PC-9 (cell line): ENCODE measurements at regions not wholly inside any gene's neighbourhood (a gene's known extent, or its start where the extent isn't known, plus 50 kb on each side); places are given as distances from the start of the nearest gene placed in this dataset.

Experiments used
- BruUV-seq: library from RNA; stranded (reverse); fragments of 400-500 nt; replicated peaks from 2 replicates; lab custom pipeline; 2021; lab: Mats Ljungman, UMichigan
- CTCF ChIA-PET: fragments of 300-600 bp; sonication (Branson Sonifier 250); formaldehyde crosslinking; loops from one replicate; lab custom pipeline; 2022; ENCODE audit warnings: antibody characterized with exemption; lab: Charles Lee
- POLR2A ChIA-PET: fragments of 300-600 bp; sonication (Branson Sonifier 250); formaldehyde crosslinking; loops from one replicate; lab custom pipeline; 2022; ENCODE audit warnings: antibody characterized with exemption; ENCODE audit not compliant: unreplicated experiment; lab: Charles Lee
- DNase-seq, 2 experiments: peaks; one replicate each; pipeline versions ENCODE4 v3.0.0 to v3.0.0-alpha.2; 2015 to 2022; ENCODE audit warnings: mixed read lengths in 1 of 2
- H2AFZ ChIP-seq: fragments of 200-600 bp; sonication (generic); 2 replicates; pipeline ENCODE4 v1.8.1; 2017; ENCODE audit warnings: antibody characterized with exemption
- H3F3A ChIP-seq: fragments of 200-600 bp; sonication (generic); 2 replicates; pipeline ENCODE4 v1.8.1; 2017; ENCODE audit warnings: antibody characterized with exemption, mild to moderate bottlenecking, low read depth; ENCODE audit not compliant: insufficient read depth
- H3K27ac ChIP-seq: fragments of 200-600 bp; sonication (generic); 2 replicates; pipeline ENCODE4 v1.6.1; 2016; ENCODE audit warnings: mixed run types
- H3K27me3 ChIP-seq: fragments of 200-600 bp; sonication (generic); 2 replicates; pipeline ENCODE4 v1.6.1; 2016; ENCODE audit warnings: low read depth, mixed run types; ENCODE audit not compliant: insufficient read depth
- H3K36me3 ChIP-seq: fragments of 200-600 bp; sonication (generic); 2 replicates; pipeline ENCODE4 v1.6.1; 2016; ENCODE audit warnings: low read depth, mixed run types
- H3K4me1 ChIP-seq: fragments of 200-600 bp; sonication (generic); replicated peaks from 2 replicates; pipeline ENCODE4 v1.6.1; 2016; ENCODE audit warnings: mixed run types; ENCODE audit not compliant: insufficient read depth
- H3K4me2 ChIP-seq: fragments of 200-600 bp; sonication (generic); 2 replicates; pipeline ENCODE4 v1.6.1; 2017; ENCODE audit warnings: mixed run types
- H3K4me3 ChIP-seq: fragments of 200-600 bp; sonication (generic); 2 replicates; pipeline ENCODE4 v1.6.1; 2016; ENCODE audit warnings: mixed run types
- H3K79me2 ChIP-seq: fragments of 200-600 bp; sonication (generic); 2 replicates; pipeline ENCODE4 v1.6.1; 2017; ENCODE audit warnings: low read depth, mixed run types
- H3K9me2 ChIP-seq: fragments of 200-600 bp; sonication (generic); 2 replicates; pipeline ENCODE4 v1.8.1; 2017; ENCODE audit warnings: mild to moderate bottlenecking; ENCODE audit not compliant: insufficient read depth
- H3K9me3 ChIP-seq: fragments of 200-600 bp; sonication (generic); 2 replicates; pipeline ENCODE4 v1.8.1; 2016; ENCODE audit warnings: low read depth; ENCODE audit not compliant: insufficient read depth
- H4K20me1 ChIP-seq: fragments of 200-600 bp; sonication (generic); 2 replicates; pipeline ENCODE4 v1.8.1; 2017; ENCODE audit not compliant: insufficient read depth
- EZH2 ChIP-seq: fragments of 200-600 bp; sonication (generic); IDR thresholded peaks from 2 replicates; pipeline ENCODE4 v1.8.0; 2017; ENCODE audit warnings: antibody characterized with exemption, low read depth
- intact Hi-C: fragments of 100-400 bp; cut with micrococcal nuclease; formaldehyde crosslinking; loops from one replicate; pipeline ENCODE4 v1.10.0; 2022; ENCODE audit not compliant: unreplicated experiment
- TF ChIP-seq, protein P1 (sequence below): fragments of 200-600 bp; sonication (generic); conservative IDR thresholded peaks from 2 replicates; pipeline ENCODE4 v1.6.1; 2017; ENCODE audit warnings: mixed run types, antibody characterized with exemption, mild to moderate bottlenecking, moderate library complexity

DNA sequence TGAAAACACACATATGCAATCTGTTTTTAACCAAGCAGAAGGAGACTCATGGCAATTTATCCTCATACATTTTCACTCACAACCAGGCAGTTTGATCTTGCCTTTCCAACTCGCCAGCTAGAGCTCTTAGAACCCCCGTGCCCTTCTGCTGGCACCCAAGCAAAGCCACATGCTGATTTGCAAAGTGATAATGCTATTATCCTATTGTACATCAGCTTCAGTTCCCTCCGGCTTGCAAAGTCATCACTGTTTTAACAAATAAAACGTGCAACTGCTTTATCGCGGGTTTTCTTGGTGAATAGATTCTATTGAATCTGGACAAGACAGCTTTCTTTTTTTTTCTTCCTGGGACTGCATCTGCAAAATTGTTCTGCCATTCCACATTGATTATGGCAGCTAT, 314.6 kb downstream of the LNPK start:
- no peaks in the 10 kb centered on the region for H3K9me3 ChIP-seq
- TF ChIP-seq, protein P1, sequence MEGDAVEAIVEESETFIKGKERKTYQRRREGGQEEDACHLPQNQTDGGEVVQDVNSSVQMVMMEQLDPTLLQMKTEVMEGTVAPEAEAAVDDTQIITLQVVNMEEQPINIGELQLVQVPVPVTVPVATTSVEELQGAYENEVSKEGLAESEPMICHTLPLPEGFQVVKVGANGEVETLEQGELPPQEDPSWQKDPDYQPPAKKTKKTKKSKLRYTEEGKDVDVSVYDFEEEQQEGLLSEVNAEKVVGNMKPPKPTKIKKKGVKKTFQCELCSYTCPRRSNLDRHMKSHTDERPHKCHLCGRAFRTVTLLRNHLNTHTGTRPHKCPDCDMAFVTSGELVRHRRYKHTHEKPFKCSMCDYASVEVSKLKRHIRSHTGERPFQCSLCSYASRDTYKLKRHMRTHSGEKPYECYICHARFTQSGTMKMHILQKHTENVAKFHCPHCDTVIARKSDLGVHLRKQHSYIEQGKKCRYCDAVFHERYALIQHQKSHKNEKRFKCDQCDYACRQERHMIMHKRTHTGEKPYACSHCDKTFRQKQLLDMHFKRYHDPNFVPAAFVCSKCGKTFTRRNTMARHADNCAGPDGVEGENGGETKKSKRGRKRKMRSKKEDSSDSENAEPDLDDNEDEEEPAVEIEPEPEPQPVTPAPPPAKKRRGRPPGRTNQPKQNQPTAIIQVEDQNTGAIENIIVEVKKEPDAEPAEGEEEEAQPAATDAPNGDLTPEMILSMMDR = no peak
- TF ChIP-seq EZH2 = no peak
- H3K27ac ChIP-seq = no peak overlapping the region
- no peaks in the 10 kb centered on the region for H3K79me2 ChIP-seq
- no peak for DNase-seq
- H3K36me3 ChIP-seq = no peaks in the 10 kb centered on the region
- H4K20me1 ChIP-seq = no peaks in the 10 kb centered on the region
- BruUV-seq = no TSS peak
- intact Hi-C loops = loop anchor here (10.0 kb wide), 2 partner anchors 273 to 983 kb away; no protein-coding TSS in a partner anchor
- H3F3A ChIP-seq = no peaks in the 10 kb centered on the region
- H3K4me2 ChIP-seq = no peak overlapping the region
- no peaks in the 10 kb centered on the region for H3K4me1 ChIP-seq
- CTCF ChIA-PET = interaction anchor here (1.0 to 1.3 kb wide), 2 partner anchors 353 to 436 kb away, joined by 4 to 19 read pairs; no protein-coding TSS in a partner anchor
- H3K27me3 ChIP-seq = peaks cover 35% of the 10 kb centered on the region; the same call in 1 of the 2 replicates
- no peak overlapping the region; the same call in 1 of the 2 replicates for H2AFZ ChIP-seq
- POLR2A ChIA-PET = no interaction called here
- H3K9me2 ChIP-seq = no peaks in the 10 kb centered on the region
- no peak overlapping the region for H3K4me3 ChIP-seq

DNA sequence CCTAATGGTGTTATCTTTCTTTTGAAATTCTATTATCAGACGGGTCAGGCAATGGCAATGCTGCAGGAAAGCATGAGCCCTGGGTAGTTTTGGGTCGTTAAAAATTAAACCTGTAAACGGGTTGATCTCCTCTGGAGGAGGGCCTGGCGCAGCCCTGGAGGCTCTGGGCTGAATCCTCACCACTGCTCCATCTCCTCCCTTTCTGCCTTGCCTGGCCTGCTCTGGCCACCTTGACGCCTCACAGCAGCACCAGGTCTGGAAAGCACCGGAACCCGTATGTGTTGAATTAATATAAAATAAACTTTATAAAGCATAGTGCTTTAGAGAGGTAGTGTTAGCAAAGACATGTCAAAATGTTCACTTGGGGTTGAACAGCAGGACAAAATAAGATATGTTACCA, 316.1 kb downstream of the LNPK start:
- TF ChIP-seq EZH2 = no peak
- TF ChIP-seq, protein P1 = no peak
- no peak overlapping the region for H3K4me2 ChIP-seq
- ChIA-PET CTCF (no interaction called here), POLR2A (no interaction called here)
- intact Hi-C loops = loop anchor here (10.0 kb wide), 2 partner anchors 271 to 981 kb away; no protein-coding TSS in a partner anchor
- no peaks in the 10 kb centered on the region for H4K20me1 ChIP-seq
- no peaks in the 10 kb centered on the region for H3K36me3 ChIP-seq
- H3K27me3 ChIP-seq = peaks cover 48% of the 10 kb centered on the region
- no peaks in the 10 kb centered on the region for H3K9me2 ChIP-seq
- H3K4me3 ChIP-seq = no peak overlapping the region
- DNase-seq = no peak
- no peaks in the 10 kb centered on the region for H3K4me1 ChIP-seq
- no peak overlapping the region for H3K27ac ChIP-seq
- no peaks in the 10 kb centered on the region for H3F3A ChIP-seq
- H2AFZ ChIP-seq = no peak overlapping the region
- H3K9me3 ChIP-seq = no peaks in the 10 kb centered on the region
- BruUV-seq = no TSS peak
- no peaks in the 10 kb centered on the region for H3K79me2 ChIP-seq

DNA sequence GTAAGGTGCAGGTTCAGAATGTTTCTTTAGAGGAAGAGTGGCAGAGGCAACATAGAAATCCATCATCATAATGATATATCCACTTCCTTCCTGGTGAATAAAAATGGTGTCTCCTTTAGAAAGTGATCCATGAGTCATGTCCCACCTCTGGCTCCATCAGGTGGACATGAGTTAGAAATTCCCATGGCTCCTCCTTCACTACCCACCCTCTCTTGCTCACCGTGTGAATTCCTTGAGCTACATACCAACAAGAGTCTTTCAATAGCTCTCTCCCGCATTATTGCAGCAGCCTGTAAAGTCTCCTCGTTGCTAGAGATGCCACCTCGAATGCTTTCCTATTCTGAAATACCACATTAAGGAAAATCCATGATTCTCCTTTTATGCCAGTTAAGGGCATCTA, 317.6 kb downstream of the LNPK start:
- Histone ChIP-seq H3F3A (no peaks in the 10 kb centered on the region), H3K27me3 (peaks cover 57% of the 10 kb centered on the region), H3K4me1 (no peaks in the 10 kb centered on the region), H3K4me3 (no peak overlapping the region), H3K27ac (no peak overlapping the region), H2AFZ (no peak overlapping the region), H3K4me2 (no peak overlapping the region), H3K9me2 (no peaks in the 10 kb centered on the region), H3K36me3 (no peaks in the 10 kb centered on the region), H3K9me3 (no peaks in the 10 kb centered on the region), H3K79me2 (no peaks in the 10 kb centered on the region), H4K20me1 (no peaks in the 10 kb centered on the region)
- ChIA-PET CTCF (no interaction called here), POLR2A (no interaction called here)
- intact Hi-C loops = loop anchor here (10.0 kb wide), 2 partner anchors 270 to 980 kb away; no protein-coding TSS in a partner anchor
- TF ChIP-seq EZH2 = no peak
- TF ChIP-seq, protein P1 = no peak
- BruUV-seq = no TSS peak
- DNase-seq = no peak
